K562 (cell line): ENCODE measurements at regions not wholly inside any gene's neighbourhood (a gene's known extent, or its start where the extent isn't known, plus 50 kb on each side); places are given as distances from the start of the nearest gene placed in this dataset.
A peak's percentile ranks its signal among the peaks of the same experiment; 100 is the strongest.

ENCODE experiments used
- ARID1B ChIP-seq: fragments of 450-650 bp; IDR thresholded peaks from 2 replicates; pipeline ENCODE4 v1.6.1; 2016; ENCODE audit warnings: antibody characterized with exemption, mild to moderate bottlenecking, inconsistent platforms
- CBFA2T2 ChIP-seq: fragments of 450-650 bp; conservative IDR thresholded peaks from 2 replicates; pipeline ENCODE4 v1.6.1; 2017; ENCODE audit warnings: mild to moderate bottlenecking
- CBFA2T3 ChIP-seq: fragments of 450-650 bp; IDR thresholded peaks from 2 replicates; pipeline ENCODE4 v1.6.1; 2017
- EGR1 ChIP-seq: fragments of 450-650 bp; conservative IDR thresholded peaks from 2 replicates; pipeline ENCODE4 v1.6.1; 2017; ENCODE audit warnings: mild to moderate bottlenecking
- FOXA3 ChIP-seq, 2 experiments: fragments of 450-650 bp in 1 of 2; sonication (generic) in 1 of 2; formaldehyde crosslinking; IDR thresholded peaks in 1 of 2; conservative IDR thresholded peaks in 1 of 2; 2 replicates each; pipeline versions ENCODE4 v1.4.0 to v1.8.0; 2020 to 2022; ENCODE audit warnings: mild to moderate bottlenecking in 2 of 2, missing genetic modification reagents in 1 of 2
- MTA1 ChIP-seq: fragments of 450-650 bp; IDR thresholded peaks from 2 replicates; pipeline ENCODE4 v1.6.1; 2017; ENCODE audit warnings: borderline replicate concordance
- RAD21 ChIP-seq, 2 experiments: fragments of 250-450 bp in 1 of 2; fragments of 450-650 bp in 1 of 2; sonication (Bioruptor Pico) in 1 of 2; formaldehyde crosslinking in 1 of 2; IDR thresholded peaks in 1 of 2; conservative IDR thresholded peaks in 1 of 2; 2 replicates each; pipeline versions ENCODE4 v1.4.0 to v1.8.0; 2020 to 2022; ENCODE audit warnings: mild to moderate bottlenecking in 2 of 2, moderate library complexity in 1 of 2
- SMARCC2 ChIP-seq: fragments of 450-650 bp; IDR thresholded peaks from 2 replicates; pipeline ENCODE4 v1.6.1; 2017; ENCODE audit warnings: antibody characterized with exemption, moderate library complexity, mild to moderate bottlenecking, low read depth
- TARDBP ChIP-seq: fragments of 450-650 bp; IDR thresholded peaks from 2 replicates; pipeline ENCODE4 v1.6.1; 2016
- TCF3 ChIP-seq: sonication (generic); formaldehyde crosslinking; IDR thresholded peaks from 2 replicates; pipeline ENCODE4 v1.4.0; 2020; ENCODE audit warnings: mild to moderate bottlenecking, missing genetic modification reagents
- TRIM24 ChIP-seq, 2 experiments: fragments of 450-650 bp; IDR thresholded peaks; 2 replicates each; pipeline ENCODE4 v1.6.1; 2016
- TRIM28 ChIP-seq: fragments of 450-650 bp; IDR thresholded peaks from 2 replicates; pipeline ENCODE4 v1.6.1; 2017
- WHSC1 ChIP-seq: IDR thresholded peaks from one replicate; pipeline ENCODE4 v1.6.1; 2012; ENCODE audit warnings: low read length, control low read depth, inconsistent platforms
- YBX1 ChIP-seq: fragments of 450-650 bp; IDR thresholded peaks from 2 replicates; pipeline ENCODE4 v1.7.1; 2016; ENCODE audit warnings: mild to moderate bottlenecking
- ZNF282 ChIP-seq: sonication (generic); formaldehyde crosslinking; IDR thresholded peaks from 2 replicates; pipeline ENCODE4 v1.8.1; 2023; ENCODE audit warnings: missing genetic modification reagents
- ZNF445 ChIP-seq: fragments of 250-450 bp; sonication (Bioruptor Pico); IDR thresholded peaks from 2 replicates; pipeline ENCODE4 v1.4.0; 2020; ENCODE audit warnings: low read depth, mild to moderate bottlenecking, moderate library complexity
- ZNF644 ChIP-seq: fragments of 200-800 bp; sonication (Bioruptor generic); IDR thresholded peaks from 2 replicates; pipeline ENCODE4 v1.6.1; 2016; ENCODE audit warnings: low read depth, missing genetic modification characterization, missing compliant biosample characterization
- ZNF668 ChIP-seq: fragments of 250-450 bp; sonication (Bioruptor Pico); IDR thresholded peaks from 2 replicates; pipeline ENCODE4 v1.8.0; 2022; ENCODE audit warnings: mild to moderate bottlenecking, inconsistent platforms
- ZNF77 ChIP-seq: fragments of 250-450 bp; sonication (Bioruptor Pico); IDR thresholded peaks from 2 replicates; pipeline ENCODE4 v1.5.0; 2020
- ZNF785 ChIP-seq: fragments of 250-450 bp; sonication (Bioruptor Pico); IDR thresholded peaks from 2 replicates; pipeline ENCODE4 v1.4.0; 2020; ENCODE audit warnings: mild to moderate bottlenecking
- TF ChIP-seq, protein P1 (sequence below): fragments of 250-450 bp; sonication (Bioruptor Pico); IDR thresholded peaks from 2 replicates; pipeline ENCODE4 v1.5.0; 2021; ENCODE audit warnings: mild to moderate bottlenecking, borderline replicate concordance

DNA sequence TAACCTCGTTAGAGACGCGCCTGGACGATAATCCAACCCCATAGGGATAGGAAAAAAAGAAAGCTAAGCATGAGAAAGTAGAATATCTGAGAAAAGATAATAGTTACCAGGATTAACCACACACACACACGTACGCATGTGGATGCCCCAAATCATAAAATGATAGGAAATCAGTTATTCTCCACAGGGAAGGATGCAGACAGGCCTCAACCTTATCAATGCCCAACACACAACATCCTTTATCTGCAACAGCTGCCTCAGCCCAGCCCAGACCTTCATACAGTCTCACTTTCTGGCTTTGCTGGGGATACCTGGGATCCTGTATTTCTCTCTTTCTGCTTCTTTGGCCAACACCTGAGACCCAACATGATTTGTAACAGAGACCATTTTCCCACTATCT, 123.0 kb downstream of the NOC3L start (continued):
- TF ChIP-seq ZNF77 (CRISPR knock-in tag), result no peak
- TF ChIP-seq TCF3, result peak; percentile 63
- no peak for TF ChIP-seq SMARCC2
- TF ChIP-seq ZNF644 (tag), result no peak
- TF ChIP-seq, protein P1, sequence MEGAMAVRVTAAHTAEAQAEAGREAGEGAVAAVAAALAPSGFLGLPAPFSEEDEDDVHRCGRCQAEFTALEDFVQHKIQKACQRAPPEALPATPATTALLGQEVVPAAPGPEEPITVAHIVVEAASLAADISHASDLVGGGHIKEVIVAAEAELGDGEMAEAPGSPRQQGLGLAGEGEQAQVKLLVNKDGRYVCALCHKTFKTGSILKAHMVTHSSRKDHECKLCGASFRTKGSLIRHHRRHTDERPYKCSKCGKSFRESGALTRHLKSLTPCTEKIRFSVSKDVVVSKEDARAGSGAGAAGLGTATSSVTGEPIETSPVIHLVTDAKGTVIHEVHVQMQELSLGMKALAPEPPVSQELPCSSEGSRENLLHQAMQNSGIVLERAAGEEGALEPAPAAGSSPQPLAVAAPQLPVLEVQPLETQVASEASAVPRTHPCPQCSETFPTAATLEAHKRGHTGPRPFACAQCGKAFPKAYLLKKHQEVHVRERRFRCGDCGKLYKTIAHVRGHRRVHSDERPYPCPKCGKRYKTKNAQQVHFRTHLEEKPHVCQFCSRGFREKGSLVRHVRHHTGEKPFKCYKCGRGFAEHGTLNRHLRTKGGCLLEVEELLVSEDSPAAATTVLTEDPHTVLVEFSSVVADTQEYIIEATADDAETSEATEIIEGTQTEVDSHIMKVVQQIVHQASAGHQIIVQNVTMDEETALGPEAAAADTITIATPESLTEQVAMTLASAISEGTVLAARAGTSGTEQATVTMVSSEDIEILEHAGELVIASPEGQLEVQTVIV (CRISPR knock-in tag), result no peak
- no peak for TF ChIP-seq EGR1
- no peak for TF ChIP-seq TRIM28
- TF ChIP-seq MTA1, result no peak
- TF ChIP-seq TARDBP, result no peak
- no peak for TF ChIP-seq ZNF668 (CRISPR knock-in tag)
- no peak for TF ChIP-seq TRIM24 (IDR thresholded peaks at IDR 0.05)
- TF ChIP-seq FOXA3 (CRISPR knock-in tag; conservative IDR thresholded peaks at IDR 0.05 in 1 of 2, IDR thresholded peaks at IDR 0.05 in 1 of 2), result no peak
- peak; percentile 65 for TF ChIP-seq ARID1B
- TF ChIP-seq YBX1, result no peak
- TF ChIP-seq ZNF445, result no peak
- TF ChIP-seq ZNF785 (CRISPR knock-in tag), result no peak
- no peak for TF ChIP-seq ZNF282 (CRISPR knock-in tag)
- peak; percentile 60 for TF ChIP-seq CBFA2T2
- no peak for TF ChIP-seq WHSC1
- peak; percentile 77 for TF ChIP-seq CBFA2T3
- no peak for TF ChIP-seq RAD21 (CRISPR knock-in tag; conservative IDR thresholded peaks at IDR 0.05 in 1 of 2, IDR thresholded peaks at IDR 0.05 in 1 of 2)
